SK-N-MC (cell line): ENCODE measurements at regions not wholly inside any gene's neighbourhood (a gene's known extent, or its start where the extent isn't known, plus 50 kb on each side); places are given as distances from the start of the nearest gene placed in this dataset.

Source experiments
- DNase-seq: peaks from one replicate; pipeline ENCODE4 v3.0.0-alpha.2; 2011; ENCODE audit warnings: low read depth, low spot score
- H3K27ac ChIP-seq: fragments of 200-600 bp; sonication (generic); 2 replicates; pipeline ENCODE4 v1.5.1; 2016; ENCODE audit warnings: mixed run types
- H3K36me3 ChIP-seq: fragments of 200-600 bp; sonication (generic); 2 replicates; pipeline ENCODE4 v1.6.1; 2017; ENCODE audit warnings: antibody characterized with exemption, low read length, mixed read lengths; ENCODE audit not compliant: insufficient read depth
- H3K4me3 ChIP-seq: fragments of 200-600 bp; sonication (generic); 2 replicates; pipeline ENCODE4 v1.5.1; 2016
- H3K9ac ChIP-seq: fragments of 200-600 bp; sonication (generic); 2 replicates; pipeline ENCODE4 v1.8.0; 2017; ENCODE audit warnings: mixed run types, mixed read lengths; ENCODE audit not compliant: insufficient read length
- H3K9me3 ChIP-seq: fragments of 200-600 bp; sonication (generic); 2 replicates; pipeline ENCODE4 v1.6.1; 2017; ENCODE audit warnings: low read depth, mild to moderate bottlenecking, antibody characterized with exemption, low read length, moderate library complexity, mixed read lengths
- EZH2 ChIP-seq: fragments of 200-600 bp; sonication (generic); IDR thresholded peaks from one replicate; pipeline ENCODE4 v1.6.1; 2017; ENCODE audit warnings: antibody characterized with exemption
- FOXP2 ChIP-seq: optimal IDR thresholded peaks from 2 replicates; pipeline ENCODE3; 2011; ENCODE audit warnings: mild to moderate bottlenecking, moderate library complexity; ENCODE audit not compliant: insufficient read depth; ENCODE audit errors: extremely low read length, control extremely low read depth
- POLR2AphosphoS5 ChIP-seq: IDR thresholded peaks from 2 replicates; pipeline ENCODE4 v1.6.1; 2012; ENCODE audit warnings: mild to moderate bottlenecking, low read depth, low read length, borderline replicate concordance

- TF ChIP-seq EZH2 (no peak), FOXP2 (no peak), POLR2AphosphoS5 (no peak)
- DNase-seq: no peak
- H3K36me3 ChIP-seq: no peaks in the 10 kb centered on the region
- H3K9ac ChIP-seq: no peak overlapping the region
- H3K27ac ChIP-seq: no peak overlapping the region
- H3K4me3 ChIP-seq: no peak overlapping the region
- H3K9me3 ChIP-seq: no peaks in the 10 kb centered on the region
These were observed 371.8 kb downstream of the BCL11B start for GRCh38 chr14:98900236-98900635.

- Histone ChIP-seq H3K36me3 (no peaks in the 10 kb centered on the region), H3K27ac (no peak overlapping the region), H3K9ac (no peak overlapping the region), H3K4me3 (no peak overlapping the region), H3K9me3 (no peaks in the 10 kb centered on the region)
- no peak for DNase-seq
- no peak for TF ChIP-seq FOXP2
- TF ChIP-seq EZH2: no peak
- TF ChIP-seq POLR2AphosphoS5: no peak
These were observed 371.2 kb downstream of the BCL11B start for GRCh38 chr14:98900798-98901197.

GRCh38 chr14:98901511-98902205 is 370.3 kb downstream of the BCL11B start:
- Histone ChIP-seq H3K27ac (no peak overlapping the region), H3K4me3 (no peak overlapping the region), H3K9ac (no peak overlapping the region), H3K36me3 (no peaks in the 10 kb centered on the region), H3K9me3 (no peaks in the 10 kb centered on the region)
- no peak for TF ChIP-seq FOXP2
- TF ChIP-seq POLR2AphosphoS5: no peak
- TF ChIP-seq EZH2: no peak
- no peak for DNase-seq

GRCh38 chr14:98903371-98903770 is 368.6 kb downstream of the BCL11B start:
- no peak overlapping the region for H3K9ac ChIP-seq
- DNase-seq: no peak
- no peaks in the 10 kb centered on the region for H3K36me3 ChIP-seq
- TF ChIP-seq POLR2AphosphoS5 (no peak), FOXP2 (no peak), EZH2 (no peak)
- peak overlapping the region; percentile 39 for H3K4me3 ChIP-seq
- peak overlapping the region; percentile 76 for H3K27ac ChIP-seq
- no peaks in the 10 kb centered on the region for H3K9me3 ChIP-seq

- TF ChIP-seq FOXP2 (no peak), POLR2AphosphoS5 (no peak), EZH2 (no peak)
- Histone ChIP-seq H3K9ac (no peak overlapping the region), H3K27ac (no peak overlapping the region; the same call in 1 of the 2 replicates), H3K36me3 (no peaks in the 10 kb centered on the region), H3K9me3 (no peaks in the 10 kb centered on the region), H3K4me3 (no peak overlapping the region)
- DNase-seq: no peak
These were observed 367.3 kb downstream of the BCL11B start for GRCh38 chr14:98904677-98905076.

- TF ChIP-seq FOXP2: no peak
- no peak for TF ChIP-seq EZH2
- no peak for TF ChIP-seq POLR2AphosphoS5
- Histone ChIP-seq H3K4me3 (no peak overlapping the region), H3K27ac (no peak overlapping the region), H3K9me3 (no peaks in the 10 kb centered on the region), H3K9ac (no peak overlapping the region), H3K36me3 (no peaks in the 10 kb centered on the region)
- DNase-seq: no peak
These were observed 365.6 kb downstream of the BCL11B start for GRCh38 chr14:98906123-98906995.

- Histone ChIP-seq H3K27ac (no peak overlapping the region), H3K9me3 (no peaks in the 10 kb centered on the region), H3K4me3 (no peak overlapping the region), H3K36me3 (no peaks in the 10 kb centered on the region), H3K9ac (no peak overlapping the region)
- TF ChIP-seq POLR2AphosphoS5: no peak
- no peak for TF ChIP-seq FOXP2
- TF ChIP-seq EZH2: no peak
- DNase-seq: no peak
These were observed 364.7 kb downstream of the BCL11B start for GRCh38 chr14:98907271-98907670.

GRCh38 chr14:98908050-98908449 is 363.9 kb downstream of the BCL11B start:
- H3K27ac ChIP-seq: no peak overlapping the region
- TF ChIP-seq POLR2AphosphoS5 (no peak), FOXP2 (no peak), EZH2 (no peak)

More at GRCh38 chr14:98908050-98908449, 363.9 kb downstream of the BCL11B start:
- Histone ChIP-seq H3K4me3 (no peak overlapping the region), H3K9ac (no peak overlapping the region), H3K9me3 (no peaks in the 10 kb centered on the region), H3K36me3 (no peaks in the 10 kb centered on the region)
- DNase-seq: no peak
